CD14-positive monocyte (primary cell): ENCODE measurements at regions not wholly inside any gene's neighbourhood (a gene's known extent, or its start where the extent isn't known, plus 50 kb on each side); places are given as distances from the start of the nearest gene placed in this dataset.

Source experiments
- DNase-seq, 3 donors: peaks; one replicate each; pipeline ENCODE4 v3.0.0-alpha.2; 2011 to 2022
- H2AFZ ChIP-seq: 2 replicates; pipeline ENCODE4 v1.6.0; 2012; ENCODE audit warnings: mild to moderate bottlenecking, low read depth, low read length, inconsistent platforms; ENCODE audit not compliant: insufficient read depth, poor library complexity, severe bottlenecking
- H3K27ac ChIP-seq, 2 donors: 1 replicate in 1 of 2; 2 replicates in 1 of 2; pipeline ENCODE4 v1.5.1; 2012 to 2013; ENCODE audit warnings: low read length in 2 of 2, control low read depth in 1 of 2, inconsistent platforms in 1 of 2, low read depth in 1 of 2, mild to moderate bottlenecking in 1 of 2
- H3K27me3 ChIP-seq, 2 donors: one replicate each; pipeline versions ENCODE4 v1.6.0 to v1.6.1; 2011 to 2013; ENCODE audit warnings: low read length in 2 of 2; ENCODE audit not compliant: control insufficient read depth in 2 of 2, insufficient read depth in 2 of 2
- H3K36me3 ChIP-seq, 2 donors: replicated peaks in 1 of 2; 1 replicate in 1 of 2; 2 replicates in 1 of 2; pipeline versions ENCODE4 v1.5.1 to v1.6.1; 2012 to 2013; ENCODE audit warnings: low read length in 2 of 2, control low read depth in 1 of 2, inconsistent platforms in 1 of 2, mild to moderate bottlenecking in 1 of 2; ENCODE audit not compliant: insufficient read depth in 2 of 2, control insufficient read depth in 1 of 2
- H3K4me1 ChIP-seq, 2 donors: 1 replicate in 1 of 2; 2 replicates in 1 of 2; pipeline versions ENCODE4 v1.5.1 to v1.6.1; 2012 to 2013; ENCODE audit warnings: low read length in 2 of 2, control low read depth in 1 of 2, inconsistent platforms in 1 of 2, mild to moderate bottlenecking in 1 of 2, moderate library complexity in 1 of 2; ENCODE audit not compliant: insufficient read depth in 2 of 2, control insufficient read depth in 1 of 2
- H3K4me2 ChIP-seq: replicated peaks from 2 replicates; pipeline ENCODE3; 2012; ENCODE audit warnings: low read length, moderate library complexity, mild to moderate bottlenecking; ENCODE audit not compliant: poor library complexity, severe bottlenecking; ENCODE audit errors: extremely low read depth
- H3K4me3 ChIP-seq, 3 experiments: fragments of 200-600 bp in 1 of 3; sonication (generic) in 1 of 3; replicated peaks in 1 of 3; 1 replicate in 2 of 3; 2 replicates in 1 of 3; pipeline ENCODE4 v1.5.1; 2011 to 2013; ENCODE audit warnings: low read length in 3 of 3, mild to moderate bottlenecking in 3 of 3, control low read depth in 2 of 3, low read depth in 2 of 3, inconsistent platforms in 1 of 3, moderate library complexity in 1 of 3
- H3K79me2 ChIP-seq: 2 replicates; pipeline ENCODE4 v1.6.0; 2012; ENCODE audit warnings: mild to moderate bottlenecking, control low read depth, inconsistent platforms, low read length, moderate library complexity; ENCODE audit not compliant: insufficient read depth
- H3K9ac ChIP-seq: 2 replicates; pipeline ENCODE4 v1.6.0; 2017; ENCODE audit warnings: low read length, mild to moderate bottlenecking; ENCODE audit not compliant: insufficient read depth, poor library complexity, severe bottlenecking
- H3K9me3 ChIP-seq, 2 donors: replicated peaks in 1 of 2; 1 replicate in 1 of 2; 2 replicates in 1 of 2; pipeline versions ENCODE4 v1.5.1 to v1.6.1; 2012 to 2013; ENCODE audit warnings: low read length in 2 of 2, control low read depth in 1 of 2; ENCODE audit not compliant: control insufficient read depth in 1 of 2, insufficient read depth in 1 of 2
- H4K20me1 ChIP-seq: 2 replicates; pipeline ENCODE4 v1.6.0; 2012; ENCODE audit warnings: mild to moderate bottlenecking, low read length, control low read depth, moderate library complexity; ENCODE audit not compliant: insufficient read depth
- H3K27ac Mint-ChIP-seq, 7 donors: one replicate each; pipeline ENCODE4 v1.8.0; 2020; ENCODE audit warnings: mild to moderate bottlenecking in 7 of 7, mixed read lengths in 7 of 7, moderate library complexity in 6 of 7, inconsistent platforms in 2 of 7
- H3K27me3 Mint-ChIP-seq, 3 donors: one replicate each; pipeline ENCODE4 v1.8.0; 2021 to 2022; ENCODE audit warnings: low read depth in 3 of 3, mild to moderate bottlenecking in 3 of 3, mixed read lengths in 3 of 3, moderate library complexity in 3 of 3, inconsistent platforms in 1 of 3
- H3K36me3 Mint-ChIP-seq, 2 donors: one replicate each; pipeline ENCODE4 v1.8.0; 2020; ENCODE audit warnings: mixed read lengths in 2 of 2, inconsistent platforms in 1 of 2, mild to moderate bottlenecking in 1 of 2
- H3K4me1 Mint-ChIP-seq: one replicate; pipeline ENCODE4 v1.8.0; 2020; ENCODE audit warnings: mild to moderate bottlenecking, mixed read lengths
- H3K4me3 Mint-ChIP-seq, 2 donors: one replicate each; pipeline ENCODE4 v1.8.0; 2020; ENCODE audit warnings: mild to moderate bottlenecking in 2 of 2, mixed read lengths in 2 of 2, moderate library complexity in 1 of 2
- H3K9me3 Mint-ChIP-seq, 7 donors: one replicate each; pipeline ENCODE4 v1.8.0; 2020 to 2022; ENCODE audit warnings: mixed read lengths in 7 of 7, mild to moderate bottlenecking in 6 of 7, moderate library complexity in 6 of 7, inconsistent platforms in 2 of 7
- CTCF ChIP-seq: fragments of 200-600 bp; IDR thresholded peaks from one replicate; pipeline ENCODE4 v1.8.0; 2022; ENCODE audit warnings: antibody characterized with exemption, mild to moderate bottlenecking
- WGBS: methylation state at CpG from one replicate; pipeline ENCODE4 v1.1.5; 2013; ENCODE audit warnings: missing lambda C conversion rate; ENCODE audit not compliant: insufficient coverage; 5-methylcytosine and 5-hydroxymethylcytosine counted together
- intact Hi-C, 2 donors: fragments of 100-400 bp; cut with micrococcal nuclease; formaldehyde crosslinking; loops; one replicate each; pipeline versions ENCODE4 v1.15.0 to v1.15.1; 2023

DNA sequence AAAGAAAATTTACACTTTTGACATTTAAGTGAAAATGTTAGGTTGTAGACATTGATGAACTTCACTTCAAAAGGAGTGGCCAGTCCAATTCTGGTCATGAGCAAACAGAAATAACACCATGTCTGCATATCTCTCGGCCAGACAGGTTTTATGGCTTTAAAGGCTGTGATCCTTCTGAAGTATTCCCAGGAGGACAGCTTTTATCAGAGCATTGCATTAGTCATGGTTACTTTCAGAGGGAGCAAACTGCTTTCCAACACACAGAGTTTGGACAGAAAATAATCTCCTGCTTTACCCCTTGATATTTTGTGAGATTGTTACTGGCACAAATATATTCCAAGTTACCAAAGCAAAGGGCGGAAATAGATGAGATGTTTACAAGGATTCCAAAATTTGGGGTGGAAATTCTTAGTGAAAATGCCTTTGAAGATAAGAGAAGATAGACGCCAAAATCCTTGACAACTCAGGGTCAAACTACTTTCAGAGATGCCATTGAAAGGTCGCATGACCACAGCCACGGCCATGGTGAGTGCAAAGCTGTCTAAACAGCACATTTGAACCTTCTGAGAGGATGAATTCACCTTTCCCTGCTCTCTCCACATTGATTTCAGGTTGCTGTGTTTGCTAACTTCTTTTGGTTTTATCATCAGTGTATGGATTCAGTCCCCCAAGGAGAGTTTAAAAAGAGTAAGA, 584.5 kb upstream of the SGCG start:
- Histone ChIP-seq H3K79me2 (no peaks in the 10 kb centered on the region), H3K9me3 (peaks cover 15 to 24% of the 10 kb centered on the region in 2 donors), H3K27me3 (no peaks in the 10 kb centered on the region), H4K20me1 (no peaks in the 10 kb centered on the region), H3K9ac (no peak overlapping the region), H3K4me2 (no peak overlapping the region), H3K36me3 (no peaks in the 10 kb centered on the region), H3K27ac (no peak overlapping the region), H2AFZ (no peak overlapping the region), H3K4me1 (no peaks in the 10 kb centered on the region), H3K4me3 (no peak overlapping the region)
- Mint-ChIP-seq H3K27ac (no peak overlapping the region), H3K36me3 (no peaks in the 10 kb centered on the region), H3K4me1 (no peaks in the 10 kb centered on the region), H3K4me3 (no peak overlapping the region), H3K27me3 (peaks cover 0 to 1% (median 0%) of the 10 kb centered on the region in 3 donors), H3K9me3 (peaks cover 0 to 17% (median 5%) of the 10 kb centered on the region in 7 donors)
- intact Hi-C loops, result no loop called here
- TF ChIP-seq CTCF, result no peak
- WGBS, result 84% methylated on average over 3 of the region's 5 CpGs
- DNase-seq, result no peak

DNA sequence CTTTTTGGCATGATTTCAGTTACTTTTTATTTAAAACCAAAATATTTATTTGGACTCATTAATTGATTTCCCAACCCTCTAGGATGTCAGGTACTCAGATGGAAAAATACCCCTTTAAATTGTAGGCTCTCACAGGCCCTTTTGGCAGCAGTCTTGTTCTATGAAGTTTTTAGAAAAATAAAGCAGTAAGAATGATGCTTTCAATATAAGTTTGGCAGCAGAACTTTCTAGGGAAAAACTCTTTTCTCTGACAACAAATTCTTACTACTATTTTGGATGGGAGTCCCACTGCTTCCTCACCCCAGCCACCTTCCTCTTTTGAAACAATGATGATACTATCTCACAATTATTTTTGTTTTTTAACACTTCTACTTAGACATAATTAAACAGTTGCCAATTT, 581.6 kb upstream of the SGCG start:
- Mint-ChIP-seq H3K4me1 (no peaks in the 10 kb centered on the region), H3K27ac (no peak overlapping the region), H3K36me3 (no peaks in the 10 kb centered on the region), H3K9me3 (peaks cover 0 to 10% (median 4%) of the 10 kb centered on the region in 7 donors), H3K27me3 (peaks cover 0 to 2% (median 1%) of the 10 kb centered on the region in 3 donors), H3K4me3 (no peak overlapping the region)
- no peak for DNase-seq
- intact Hi-C loops, result no loop called here
- Histone ChIP-seq H3K9me3 (peaks cover 7 to 18% of the 10 kb centered on the region in 2 donors), H3K36me3 (no peaks in the 10 kb centered on the region), H3K27me3 (no peaks in the 10 kb centered on the region), H2AFZ (no peak overlapping the region), H3K4me2 (no peak overlapping the region), H3K27ac (no peak overlapping the region), H3K4me3 (no peak overlapping the region), H3K9ac (no peak overlapping the region), H4K20me1 (no peaks in the 10 kb centered on the region), H3K79me2 (no peaks in the 10 kb centered on the region), H3K4me1 (no peaks in the 10 kb centered on the region)
- TF ChIP-seq CTCF, result no peak
